ENCODE measurements at regions not wholly inside any gene's neighbourhood (a gene's known extent, or its start where the extent isn't known, plus 50 kb on each side); places are given as distances from the start of the nearest gene placed in this dataset.

DNA sequence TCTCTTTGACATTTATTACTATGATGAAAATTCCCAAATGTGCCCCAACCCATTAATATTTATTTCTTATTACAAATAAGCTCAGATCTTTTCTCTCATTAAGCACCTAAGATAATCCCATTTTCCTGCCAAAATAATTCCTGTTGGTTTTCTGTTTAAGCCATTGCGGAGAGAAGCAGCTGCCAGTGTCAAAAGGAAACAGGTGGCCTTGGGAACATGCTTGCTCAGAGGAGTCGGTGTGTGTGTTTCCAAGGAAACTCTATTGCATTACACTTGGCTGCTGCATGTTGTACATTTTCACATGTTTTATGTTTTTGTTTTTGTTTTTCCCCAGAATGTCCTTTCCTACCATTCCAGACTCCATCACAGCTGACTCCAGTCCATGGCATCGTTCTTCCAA lies 56.4 kb downstream of the CD24 start:
- Mint-ChIP-seq H3K36me3 (ENCODE audit: low read depth) (no peaks in the 10 kb centered on the region), H3K27me3 (peaks cover 5% of the 10 kb centered on the region), H3K4me1 (no peaks in the 10 kb centered on the region), H3K4me3 (no peak overlapping the region), H3K9me3 (no peaks in the 10 kb centered on the region), H3K27ac (no peak overlapping the region)
- ATAC-seq (replicated peaks), result no peak

- Mint-ChIP-seq H3K4me1 (no peaks in the 10 kb centered on the region), H3K36me3 (ENCODE audit: low read depth) (no peaks in the 10 kb centered on the region), H3K27me3 (peaks cover 2% of the 10 kb centered on the region), H3K9me3 (no peaks in the 10 kb centered on the region), H3K27ac (no peak overlapping the region), H3K4me3 (no peak overlapping the region)
- no peak for ATAC-seq (replicated peaks)
Measured at GRCh38 chr6:106916891-106917290, 57.6 kb downstream of the CD24 start.

DNA sequence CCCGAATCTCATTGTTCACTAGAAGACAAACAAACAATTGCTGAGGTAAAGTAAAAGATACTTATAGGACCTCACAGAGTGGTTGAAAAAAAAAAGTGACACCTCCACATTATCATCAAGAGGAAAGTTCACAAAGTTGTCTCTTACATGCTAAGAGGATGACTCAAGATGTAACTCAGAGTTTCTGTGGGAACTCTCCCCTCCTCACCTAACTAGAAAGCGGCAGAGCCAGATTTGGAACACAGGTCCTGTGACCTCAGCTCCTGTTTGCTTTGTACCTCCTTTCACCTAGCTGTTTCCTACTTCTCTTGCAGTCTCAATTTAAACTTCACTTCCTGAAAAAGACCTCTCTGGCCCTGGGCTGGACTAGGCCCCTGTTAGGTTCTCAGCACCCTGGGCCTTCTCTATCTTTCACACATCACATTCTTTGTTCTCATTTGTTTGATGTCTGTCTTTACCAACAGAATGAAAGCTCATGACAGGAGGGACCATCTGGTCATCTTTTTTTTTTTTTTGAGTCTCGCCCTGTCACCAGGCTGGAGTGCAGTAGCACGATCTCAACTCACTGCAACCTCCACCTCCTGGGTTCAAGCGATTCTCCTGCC lies 60.8 kb downstream of the CD24 start:
- Mint-ChIP-seq H3K27ac (no peak overlapping the region), H3K4me1 (no peaks in the 10 kb centered on the region), H3K27me3 (peaks cover 2% of the 10 kb centered on the region), H3K9me3 (no peaks in the 10 kb centered on the region), H3K36me3 (ENCODE audit: low read depth) (no peaks in the 10 kb centered on the region), H3K4me3 (no peak overlapping the region)
- ATAC-seq (replicated peaks), result peak; percentile 75

- no peak overlapping the region for H3K4me3 Mint-ChIP-seq
- H3K27me3 Mint-ChIP-seq, result no peaks in the 10 kb centered on the region
- no peaks in the 10 kb centered on the region for H3K9me3 Mint-ChIP-seq
- H3K4me1 Mint-ChIP-seq, result no peaks in the 10 kb centered on the region
- ATAC-seq (replicated peaks), result no peak
- H3K36me3 Mint-ChIP-seq (ENCODE audit: low read depth), result no peaks in the 10 kb centered on the region
- no peak overlapping the region for H3K27ac Mint-ChIP-seq
Measured at GRCh38 chr6:106913111-106913510, 61.4 kb downstream of the CD24 start.

- Mint-ChIP-seq H3K36me3 (ENCODE audit: low read depth) (no peaks in the 10 kb centered on the region), H3K4me1 (no peaks in the 10 kb centered on the region), H3K9me3 (no peaks in the 10 kb centered on the region), H3K27me3 (no peaks in the 10 kb centered on the region), H3K4me3 (no peak overlapping the region), H3K27ac (no peak overlapping the region)
- no peak for ATAC-seq (replicated peaks)
Measured at GRCh38 chr6:106912091-106912490, 62.4 kb downstream of the CD24 start.

DNA sequence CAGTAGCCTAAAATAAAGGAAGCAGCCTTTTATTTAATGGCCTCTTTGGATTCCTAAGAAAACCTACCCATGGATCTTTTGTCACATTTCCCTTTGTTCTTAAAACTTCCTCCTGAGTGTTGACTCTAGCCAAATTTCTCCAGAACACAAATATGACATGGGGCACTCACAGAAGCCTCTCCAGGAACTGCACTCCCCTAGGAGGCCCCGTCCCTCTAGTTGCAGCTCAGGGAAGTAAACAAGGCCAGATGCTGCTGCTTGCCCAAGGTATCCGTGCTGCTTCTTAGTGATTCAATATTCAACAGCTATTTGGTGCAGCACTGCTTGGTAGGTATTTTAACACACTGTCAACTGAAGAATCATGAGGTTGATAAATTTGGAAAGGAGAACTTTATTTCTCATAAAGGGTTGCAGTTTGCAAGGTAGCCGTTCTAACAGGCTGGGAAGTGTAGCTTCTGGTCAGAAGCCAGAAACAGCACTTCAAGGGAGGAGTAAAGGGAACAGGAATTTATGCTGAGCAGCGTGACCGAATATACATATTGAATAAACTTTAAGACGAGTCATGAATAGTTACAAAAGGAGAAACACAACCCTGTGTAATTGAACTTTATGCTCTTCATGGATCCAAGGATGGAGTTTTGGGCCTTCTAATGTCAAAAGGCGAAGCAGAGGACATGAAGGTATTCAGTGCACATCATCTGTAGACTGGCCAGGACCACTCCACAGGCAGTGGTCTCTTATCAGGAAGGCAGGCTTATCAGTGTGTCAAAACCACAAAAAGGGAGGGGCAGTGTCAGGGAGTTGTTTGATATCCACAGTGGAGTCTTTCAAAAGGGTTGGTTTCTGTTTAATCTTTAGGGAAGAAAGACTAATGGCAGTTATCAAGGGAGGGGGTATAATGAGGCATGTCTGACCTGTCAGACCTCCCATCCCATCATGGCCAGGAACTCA lies 63.3 kb downstream of the CD24 start:
- no peak for ATAC-seq (replicated peaks)
- no peak overlapping the region for H3K27ac Mint-ChIP-seq
- no peaks in the 10 kb centered on the region for H3K36me3 Mint-ChIP-seq (ENCODE audit: low read depth)
- H3K4me1 Mint-ChIP-seq, result no peaks in the 10 kb centered on the region
- H3K9me3 Mint-ChIP-seq, result no peaks in the 10 kb centered on the region
- no peaks in the 10 kb centered on the region for H3K27me3 Mint-ChIP-seq
- no peak overlapping the region for H3K4me3 Mint-ChIP-seq

GRCh38 chr6:106908386-106908840 lies 66.1 kb downstream of the CD24 start:
- Mint-ChIP-seq H3K27ac (no peak overlapping the region), H3K4me1 (no peaks in the 10 kb centered on the region), H3K27me3 (peaks cover 6% of the 10 kb centered on the region), H3K36me3 (ENCODE audit: low read depth) (no peaks in the 10 kb centered on the region), H3K4me3 (no peak overlapping the region), H3K9me3 (no peaks in the 10 kb centered on the region)
- ATAC-seq (replicated peaks), result no peak

DNA sequence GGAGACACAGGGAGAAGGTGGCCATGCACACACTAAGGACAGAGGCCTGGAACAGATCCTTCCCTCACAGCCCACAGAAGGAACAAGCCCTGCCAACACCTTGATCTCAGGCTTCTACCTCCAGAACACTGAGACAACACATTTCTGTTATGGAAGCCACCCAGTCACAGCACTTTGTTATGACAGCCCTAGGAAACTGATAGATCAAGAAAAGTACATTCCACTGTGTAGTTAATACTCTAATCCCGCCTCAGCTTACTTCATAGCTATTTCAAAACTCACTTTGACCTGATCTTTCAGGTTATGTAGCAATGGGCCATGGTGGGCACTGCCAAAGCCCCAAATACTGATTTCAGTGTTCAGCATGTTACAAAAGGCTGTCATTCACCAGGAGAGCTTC lies 66.8 kb downstream of the CD24 start:
- H3K4me1 Mint-ChIP-seq, result no peaks in the 10 kb centered on the region
- H3K4me3 Mint-ChIP-seq, result no peak overlapping the region
- no peak for ATAC-seq (replicated peaks)
- H3K27me3 Mint-ChIP-seq, result peaks cover 6% of the 10 kb centered on the region
- no peaks in the 10 kb centered on the region for H3K9me3 Mint-ChIP-seq
- H3K27ac Mint-ChIP-seq, result no peak overlapping the region
- H3K36me3 Mint-ChIP-seq (ENCODE audit: low read depth), result no peaks in the 10 kb centered on the region

DNA sequence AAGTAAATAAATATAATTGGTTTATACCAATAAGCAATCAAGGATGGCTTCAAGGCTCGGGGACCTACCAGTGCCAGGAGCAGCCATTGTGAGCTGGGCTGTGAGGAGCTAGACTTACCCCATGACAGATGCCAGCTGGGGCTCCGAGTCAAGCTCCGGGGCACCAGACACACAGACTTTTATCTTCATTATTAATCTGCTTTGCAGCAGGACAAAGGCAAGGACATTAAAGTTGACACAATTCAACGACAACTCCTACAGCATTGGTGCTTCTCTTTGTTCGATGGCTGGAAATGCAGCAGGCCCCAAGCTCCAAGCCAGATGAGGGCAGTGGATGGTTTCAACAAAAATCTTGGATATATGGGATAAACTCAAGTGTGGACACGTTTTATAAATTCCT lies 68.3 kb downstream of the CD24 start:
- H3K4me3 Mint-ChIP-seq, result no peak overlapping the region
- H3K36me3 Mint-ChIP-seq (ENCODE audit: low read depth), result no peaks in the 10 kb centered on the region
- no peaks in the 10 kb centered on the region for H3K9me3 Mint-ChIP-seq
- no peaks in the 10 kb centered on the region for H3K4me1 Mint-ChIP-seq
- H3K27ac Mint-ChIP-seq, result no peak overlapping the region
- no peak for ATAC-seq (replicated peaks)
- H3K27me3 Mint-ChIP-seq, result peaks cover 6% of the 10 kb centered on the region

- Mint-ChIP-seq H3K9me3 (peaks cover 3% of the 10 kb centered on the region), H3K4me1 (no peaks in the 10 kb centered on the region), H3K4me3 (no peak overlapping the region), H3K36me3 (ENCODE audit: low read depth) (no peaks in the 10 kb centered on the region), H3K27ac (no peak overlapping the region), H3K27me3 (peaks cover 11% of the 10 kb centered on the region)
- no peak for ATAC-seq (replicated peaks)
Measured at GRCh38 chr6:106903299-106903698, 71.2 kb downstream of the CD24 start.

DNA sequence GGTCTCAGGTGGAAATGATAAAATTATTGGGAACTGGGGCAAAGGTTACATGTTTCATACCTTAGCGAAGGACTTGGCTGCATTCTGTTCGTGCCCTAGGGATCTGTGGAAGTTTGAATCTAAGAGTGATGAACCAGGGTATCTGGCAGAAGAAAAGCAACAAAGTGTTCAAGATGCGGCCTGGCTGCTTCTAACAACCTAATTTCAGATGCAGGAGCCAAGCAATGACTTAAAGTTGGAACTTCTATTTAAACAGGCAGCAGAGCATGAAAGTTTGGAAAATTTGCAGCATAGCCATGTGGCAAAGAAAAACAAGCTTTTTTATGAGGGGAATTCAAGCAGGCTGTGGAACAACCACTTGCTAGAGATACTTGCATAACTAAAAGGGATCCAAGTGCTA lies 73.5 kb downstream of the CD24 start:
- no peaks in the 10 kb centered on the region for H3K36me3 Mint-ChIP-seq (ENCODE audit: low read depth)
- no peak for ATAC-seq (replicated peaks)
- no peaks in the 10 kb centered on the region for H3K4me1 Mint-ChIP-seq
- H3K27me3 Mint-ChIP-seq, result peaks cover 11% of the 10 kb centered on the region
- H3K27ac Mint-ChIP-seq, result no peak overlapping the region
- H3K9me3 Mint-ChIP-seq, result peaks cover 3% of the 10 kb centered on the region
- no peak overlapping the region for H3K4me3 Mint-ChIP-seq

DNA sequence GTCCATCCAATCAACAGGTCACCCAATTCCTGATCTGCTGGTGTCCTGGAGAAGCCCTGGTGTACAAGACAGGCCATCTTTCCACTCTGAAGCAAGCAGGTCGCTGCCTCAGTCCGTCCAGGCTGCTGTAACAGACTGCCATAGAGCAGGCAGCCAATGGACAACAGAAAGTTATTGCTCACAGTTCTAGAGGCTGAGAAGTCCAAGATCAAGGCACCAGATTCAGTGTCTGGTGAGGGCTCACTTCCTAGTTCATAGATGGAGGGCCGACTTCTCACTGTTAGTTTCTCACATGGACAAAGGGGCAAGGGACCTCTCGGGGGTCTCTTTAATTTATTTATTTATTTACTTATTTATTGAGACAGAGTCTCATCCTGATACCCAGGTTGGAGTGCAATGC lies 74.8 kb downstream of the CD24 start:
- peaks cover 11% of the 10 kb centered on the region for H3K27me3 Mint-ChIP-seq
- no peaks in the 10 kb centered on the region for H3K4me1 Mint-ChIP-seq
- ATAC-seq (replicated peaks), result no peak
- no peaks in the 10 kb centered on the region for H3K36me3 Mint-ChIP-seq (ENCODE audit: low read depth)
- H3K9me3 Mint-ChIP-seq, result peaks cover 3% of the 10 kb centered on the region
- no peak overlapping the region for H3K27ac Mint-ChIP-seq
- no peak overlapping the region for H3K4me3 Mint-ChIP-seq

DNA sequence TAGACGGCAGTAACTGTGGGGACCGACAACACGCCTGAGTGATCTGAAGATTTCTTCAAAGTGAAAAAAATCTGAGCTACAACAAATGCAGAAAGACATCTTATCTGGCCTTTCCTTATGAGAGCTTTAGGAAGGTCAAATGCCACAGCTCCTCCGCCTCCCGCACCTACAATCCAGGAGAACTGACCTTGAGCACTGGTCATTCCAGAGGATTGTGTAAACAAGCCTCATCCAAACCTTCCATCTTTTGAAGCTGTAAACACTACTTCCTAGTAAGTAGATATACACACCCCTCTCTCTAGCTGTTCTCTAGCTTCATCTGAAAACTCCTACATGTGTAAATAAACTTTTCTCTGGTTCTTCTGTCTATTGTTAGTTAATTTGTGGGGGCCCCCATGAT lies 76.9 kb downstream of the CD24 start:
- Mint-ChIP-seq H3K9me3 (peaks cover 3% of the 10 kb centered on the region), H3K27ac (no peak overlapping the region), H3K4me1 (no peaks in the 10 kb centered on the region), H3K36me3 (ENCODE audit: low read depth) (no peaks in the 10 kb centered on the region), H3K4me3 (no peak overlapping the region), H3K27me3 (peaks cover 14% of the 10 kb centered on the region)
- ATAC-seq (replicated peaks), result no peak

GRCh38 chr6:106895703-106896040 lies 78.9 kb downstream of the CD24 start:
- Mint-ChIP-seq H3K36me3 (ENCODE audit: low read depth) (no peaks in the 10 kb centered on the region), H3K27me3 (peaks cover 18% of the 10 kb centered on the region), H3K27ac (no peak overlapping the region), H3K4me1 (no peaks in the 10 kb centered on the region), H3K9me3 (peaks cover 2% of the 10 kb centered on the region), H3K4me3 (no peak overlapping the region)
- ATAC-seq (replicated peaks), result no peak

DNA sequence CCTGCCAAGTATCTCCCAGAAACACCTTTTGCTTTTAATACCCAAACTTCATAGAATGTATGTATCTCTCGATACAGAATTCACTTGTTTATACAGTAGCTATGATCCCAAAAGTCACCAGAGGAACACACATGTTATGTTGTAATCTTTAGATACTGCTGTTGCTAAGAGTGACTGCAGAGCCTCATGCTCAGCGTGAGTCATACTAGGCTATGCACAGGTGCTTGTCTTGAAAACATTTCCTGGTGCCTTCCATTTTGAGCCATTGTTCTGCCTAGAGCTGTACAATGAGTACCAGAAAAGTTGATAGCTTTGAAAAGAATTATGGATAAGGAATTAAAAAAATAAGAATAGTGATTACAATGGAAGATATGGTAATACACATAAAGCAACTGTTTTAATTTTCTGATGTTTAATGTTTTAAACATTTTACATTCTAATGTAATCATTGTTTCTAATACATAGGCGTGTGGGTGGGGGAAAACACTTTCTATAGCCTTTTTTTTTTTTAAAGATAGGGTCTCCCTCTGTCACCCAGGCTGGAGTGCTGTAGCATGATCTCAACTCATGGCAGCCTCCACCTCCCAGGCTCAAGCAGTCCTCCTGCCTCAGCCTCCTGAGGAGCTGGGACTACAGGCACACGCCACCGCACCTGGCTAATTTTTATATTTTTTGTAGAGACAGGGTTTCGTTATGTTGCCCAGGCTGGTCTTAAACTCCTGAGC lies 79.4 kb downstream of the CD24 start:
- Mint-ChIP-seq H3K9me3 (no peaks in the 10 kb centered on the region), H3K27ac (no peak overlapping the region), H3K4me1 (no peaks in the 10 kb centered on the region), H3K27me3 (peaks cover 22% of the 10 kb centered on the region), H3K4me3 (no peak overlapping the region), H3K36me3 (ENCODE audit: low read depth) (no peaks in the 10 kb centered on the region)
- ATAC-seq (replicated peaks), result peak; percentile 31

Data from activated T-helper 17 cell treated with anti-CD3 and anti-CD28 coated beads, Interleukin-2, amount 50 U/mL, for 72 hours (primary cell).